NT2/D1 (cell line): ENCODE measurements at regions not wholly inside any gene's neighbourhood (a gene's known extent, or its start where the extent isn't known, plus 50 kb on each side); places are given as distances from the start of the nearest gene placed in this dataset.

ENCODE experiments used
- YY1 ChIP-seq: IDR thresholded peaks from 2 replicates; pipeline ENCODE4 v1.6.1; 2011; ENCODE audit not compliant: insufficient read length, insufficient read depth
- ZNF274 ChIP-seq: IDR thresholded peaks from 2 replicates; pipeline ENCODE4 v1.6.1; 2011; ENCODE audit warnings: mild to moderate bottlenecking, low read depth, low read length

DNA sequence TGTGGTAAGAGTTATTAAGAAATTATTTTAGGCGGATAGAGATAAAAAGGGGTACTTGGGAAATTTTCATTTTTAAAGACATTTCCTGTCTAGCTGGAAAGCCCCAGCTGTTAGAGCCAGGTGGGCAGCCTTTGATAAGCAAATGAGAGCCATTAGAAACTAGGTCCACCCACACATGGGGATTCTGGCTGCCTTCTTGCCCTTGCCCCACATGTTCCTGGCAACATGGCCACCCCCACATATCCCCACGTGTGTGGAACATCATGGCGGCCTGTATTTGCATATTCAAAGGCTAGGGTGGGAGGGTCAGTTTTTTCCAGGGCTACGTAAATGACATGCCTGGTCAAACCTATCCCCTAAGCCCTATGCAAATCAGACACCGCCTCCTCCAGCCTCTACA lies 1382.1 kb downstream of the AACS start:
- TF ChIP-seq ZNF274 (no peak), YY1 (no peak)
